ENCODE measurements at regions not wholly inside any gene's neighbourhood (a gene's known extent, or its start where the extent isn't known, plus 50 kb on each side); places are given as distances from the start of the nearest gene placed in this dataset.

DNA sequence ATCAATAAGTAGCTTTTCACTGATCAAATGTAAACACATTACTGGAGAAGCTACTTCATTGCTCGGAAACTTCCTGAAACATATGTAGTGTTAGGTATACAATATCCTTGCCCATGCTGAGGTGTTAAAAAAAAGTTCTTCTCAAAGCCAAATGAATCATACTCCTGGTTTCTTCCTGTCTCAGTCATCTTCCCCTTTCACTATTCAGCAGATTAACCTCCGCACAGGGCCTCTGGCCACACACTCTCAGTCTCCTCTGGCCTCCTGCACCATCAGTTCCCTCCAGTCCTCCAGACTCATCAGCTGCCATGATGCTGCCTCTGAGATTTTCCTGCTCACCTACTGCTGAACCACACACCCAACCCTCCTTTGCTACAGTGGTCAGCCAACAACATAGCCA is 70.5 kb upstream of the BOC start:
- H3K27ac Mint-ChIP-seq, result no peak overlapping the region
- no peaks in the 10 kb centered on the region for H3K9me3 Mint-ChIP-seq
- no peaks in the 10 kb centered on the region for H3K27me3 Mint-ChIP-seq
- no peaks in the 10 kb centered on the region for H3K4me1 Mint-ChIP-seq
- ATAC-seq (replicated peaks), result peak; percentile 85
- H3K4me3 Mint-ChIP-seq, result no peak overlapping the region
- H3K36me3 Mint-ChIP-seq (ENCODE audit: low read depth), result no peaks in the 10 kb centered on the region

- no peaks in the 10 kb centered on the region for H3K27me3 Mint-ChIP-seq
- no peaks in the 10 kb centered on the region for H3K36me3 Mint-ChIP-seq (ENCODE audit: low read depth)
- ATAC-seq (replicated peaks), result no peak
- no peak overlapping the region for H3K4me3 Mint-ChIP-seq
- H3K27ac Mint-ChIP-seq, result no peak overlapping the region
- H3K4me1 Mint-ChIP-seq, result no peaks in the 10 kb centered on the region
- H3K9me3 Mint-ChIP-seq, result no peaks in the 10 kb centered on the region
Observed at GRCh38 chr3:113141543-113141942, 69.8 kb upstream of the BOC start.

- H3K4me1 Mint-ChIP-seq, result no peaks in the 10 kb centered on the region
- no peak for ATAC-seq (replicated peaks)
- no peaks in the 10 kb centered on the region for H3K27me3 Mint-ChIP-seq
- no peak overlapping the region for H3K4me3 Mint-ChIP-seq
- H3K27ac Mint-ChIP-seq, result no peak overlapping the region
- no peaks in the 10 kb centered on the region for H3K36me3 Mint-ChIP-seq (ENCODE audit: low read depth)
- no peaks in the 10 kb centered on the region for H3K9me3 Mint-ChIP-seq
Observed at GRCh38 chr3:113142476-113142875, 68.9 kb upstream of the BOC start.

- Mint-ChIP-seq H3K4me1 (no peaks in the 10 kb centered on the region), H3K9me3 (no peaks in the 10 kb centered on the region), H3K36me3 (ENCODE audit: low read depth) (no peaks in the 10 kb centered on the region), H3K4me3 (no peak overlapping the region), H3K27ac (no peak overlapping the region), H3K27me3 (no peaks in the 10 kb centered on the region)
- no peak for ATAC-seq (replicated peaks)
Observed at GRCh38 chr3:113143353-113143752, 68.0 kb upstream of the BOC start.

GRCh38 chr3:113147681-113148261 is 63.6 kb upstream of the BOC start:
- no peak for ATAC-seq (replicated peaks)
- H3K27ac Mint-ChIP-seq, result no peak overlapping the region
- H3K4me3 Mint-ChIP-seq, result no peak overlapping the region
- H3K4me1 Mint-ChIP-seq, result no peaks in the 10 kb centered on the region
- no peaks in the 10 kb centered on the region for H3K9me3 Mint-ChIP-seq
- no peaks in the 10 kb centered on the region for H3K27me3 Mint-ChIP-seq
- no peaks in the 10 kb centered on the region for H3K36me3 Mint-ChIP-seq (ENCODE audit: low read depth)

- H3K9me3 Mint-ChIP-seq, result no peaks in the 10 kb centered on the region
- H3K36me3 Mint-ChIP-seq (ENCODE audit: low read depth), result no peaks in the 10 kb centered on the region
- no peak overlapping the region for H3K27ac Mint-ChIP-seq
- no peaks in the 10 kb centered on the region for H3K27me3 Mint-ChIP-seq
- no peak overlapping the region for H3K4me3 Mint-ChIP-seq
- no peak for ATAC-seq (replicated peaks)
- H3K4me1 Mint-ChIP-seq, result no peaks in the 10 kb centered on the region
Observed at GRCh38 chr3:113148284-113148683, 63.1 kb upstream of the BOC start.

DNA sequence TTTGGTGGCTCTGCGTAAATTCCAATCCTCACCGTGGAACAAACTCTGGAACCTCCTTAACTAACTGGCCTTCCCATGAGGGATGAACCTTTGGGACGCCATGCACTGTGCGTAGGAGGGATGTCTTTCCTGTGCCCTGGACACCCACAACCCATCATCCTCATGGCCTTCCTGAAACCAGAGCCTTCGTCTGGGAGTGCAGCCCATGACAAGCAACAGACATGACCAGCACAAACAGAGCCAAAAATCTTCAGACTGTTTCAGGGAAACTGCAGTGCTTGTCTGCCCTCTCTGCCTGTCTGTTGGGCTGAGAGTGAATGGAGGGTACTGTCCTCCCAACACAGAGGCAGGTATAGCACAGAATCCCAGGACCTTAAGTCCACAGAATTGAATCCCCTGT is 61.1 kb upstream of the BOC start:
- Mint-ChIP-seq H3K4me1 (no peaks in the 10 kb centered on the region), H3K27me3 (no peaks in the 10 kb centered on the region), H3K4me3 (no peak overlapping the region), H3K9me3 (no peaks in the 10 kb centered on the region), H3K27ac (no peak overlapping the region), H3K36me3 (ENCODE audit: low read depth) (no peaks in the 10 kb centered on the region)
- no peak for ATAC-seq (replicated peaks)

- no peaks in the 10 kb centered on the region for H3K36me3 Mint-ChIP-seq (ENCODE audit: low read depth)
- no peaks in the 10 kb centered on the region for H3K9me3 Mint-ChIP-seq
- H3K27ac Mint-ChIP-seq, result no peak overlapping the region
- H3K27me3 Mint-ChIP-seq, result no peaks in the 10 kb centered on the region
- H3K4me3 Mint-ChIP-seq, result no peak overlapping the region
- no peaks in the 10 kb centered on the region for H3K4me1 Mint-ChIP-seq
- ATAC-seq (replicated peaks), result no peak
Observed at GRCh38 chr3:113151461-113152031, 59.8 kb upstream of the BOC start.

DNA sequence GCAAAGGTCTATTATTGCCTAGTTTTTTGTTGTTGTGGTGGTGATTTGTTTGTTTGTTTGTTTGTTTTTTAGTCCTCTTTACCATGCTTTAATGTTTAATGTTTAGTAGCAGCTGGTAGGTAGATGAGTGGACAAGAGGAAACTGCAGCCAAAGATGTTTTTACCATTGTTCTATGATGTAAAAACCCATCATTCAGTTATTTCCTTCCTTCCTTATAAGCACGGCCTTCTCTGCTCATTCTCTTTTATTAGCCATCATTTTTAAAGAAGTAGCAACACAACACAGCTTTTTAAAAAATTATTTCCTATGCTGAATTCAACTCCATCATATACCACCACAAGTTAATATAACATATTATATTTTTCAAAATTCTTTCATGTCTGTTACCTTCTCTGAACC is 58.5 kb upstream of the BOC start:
- Mint-ChIP-seq H3K4me1 (no peaks in the 10 kb centered on the region), H3K27ac (no peak overlapping the region), H3K36me3 (ENCODE audit: low read depth) (no peaks in the 10 kb centered on the region), H3K9me3 (no peaks in the 10 kb centered on the region), H3K4me3 (no peak overlapping the region), H3K27me3 (no peaks in the 10 kb centered on the region)
- no peak for ATAC-seq (replicated peaks)

DNA sequence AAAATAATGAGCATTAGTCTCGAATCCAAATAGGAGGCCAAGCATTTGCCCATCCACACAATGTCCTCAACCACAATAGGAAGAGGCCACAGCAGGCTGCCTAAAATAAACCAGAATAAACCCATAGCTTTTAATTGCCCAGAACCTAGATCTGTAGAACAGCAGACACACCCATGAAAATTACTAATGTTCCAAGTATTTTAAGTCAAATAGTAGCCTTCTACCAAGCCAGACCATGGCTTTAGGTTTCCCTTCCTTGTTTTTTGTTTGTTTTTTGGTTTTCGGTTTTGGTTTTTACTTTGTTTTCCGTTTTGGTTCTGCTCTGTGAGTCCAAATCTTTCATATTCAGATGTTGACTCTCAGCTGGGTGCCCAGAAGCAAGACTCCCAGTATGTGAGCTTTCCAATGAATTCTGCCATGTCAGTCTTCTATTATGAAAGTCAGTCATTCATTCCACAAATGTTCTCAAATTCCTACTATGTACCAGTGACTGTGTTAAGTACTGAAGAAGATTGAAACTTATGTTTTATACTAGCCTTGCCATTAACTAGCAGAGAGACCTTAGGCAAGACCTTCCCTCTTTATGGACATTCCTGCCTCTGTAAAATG is 57.8 kb upstream of the BOC start:
- Mint-ChIP-seq H3K27me3 (no peaks in the 10 kb centered on the region), H3K36me3 (ENCODE audit: low read depth) (no peaks in the 10 kb centered on the region), H3K9me3 (no peaks in the 10 kb centered on the region), H3K4me1 (no peaks in the 10 kb centered on the region), H3K4me3 (no peak overlapping the region), H3K27ac (no peak overlapping the region)
- ATAC-seq (replicated peaks), result no peak

- Mint-ChIP-seq H3K27ac (no peak overlapping the region), H3K36me3 (ENCODE audit: low read depth) (no peaks in the 10 kb centered on the region), H3K27me3 (peaks cover 1% of the 10 kb centered on the region), H3K4me3 (no peak overlapping the region), H3K4me1 (no peaks in the 10 kb centered on the region), H3K9me3 (no peaks in the 10 kb centered on the region)
- no peak for ATAC-seq (replicated peaks)
Observed at GRCh38 chr3:113156816-113157333, 54.5 kb upstream of the BOC start.

GRCh38 chr3:113157408-113158030 is 53.8 kb upstream of the BOC start:
- no peaks in the 10 kb centered on the region for H3K4me1 Mint-ChIP-seq
- H3K27me3 Mint-ChIP-seq, result peaks cover 5% of the 10 kb centered on the region
- no peak overlapping the region for H3K4me3 Mint-ChIP-seq
- no peaks in the 10 kb centered on the region for H3K36me3 Mint-ChIP-seq (ENCODE audit: low read depth)
- no peak for ATAC-seq (replicated peaks)
- H3K9me3 Mint-ChIP-seq, result no peaks in the 10 kb centered on the region
- H3K27ac Mint-ChIP-seq, result no peak overlapping the region

DNA sequence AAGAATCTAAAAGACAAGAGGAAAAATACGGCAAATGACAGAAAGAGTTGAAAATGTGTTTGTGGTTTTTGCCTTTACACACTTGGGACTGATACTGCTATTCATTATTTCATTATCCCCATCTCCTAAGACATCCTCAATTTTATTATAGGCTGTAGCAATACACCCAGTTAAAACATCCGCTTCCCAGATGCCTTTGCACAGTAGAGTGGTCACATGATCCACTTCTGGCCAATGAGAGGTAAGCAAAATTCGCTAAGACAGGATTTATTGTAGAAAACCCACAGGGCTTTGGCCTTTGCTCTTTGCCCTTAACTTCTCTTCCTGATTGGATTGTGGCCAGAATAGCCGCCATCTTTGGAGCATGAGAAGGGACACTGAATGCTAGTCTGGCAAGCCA is 53.2 kb upstream of the BOC start:
- H3K9me3 Mint-ChIP-seq, result no peaks in the 10 kb centered on the region
- no peaks in the 10 kb centered on the region for H3K36me3 Mint-ChIP-seq (ENCODE audit: low read depth)
- no peaks in the 10 kb centered on the region for H3K4me1 Mint-ChIP-seq
- ATAC-seq (replicated peaks), result no peak
- H3K27ac Mint-ChIP-seq, result no peak overlapping the region
- no peak overlapping the region for H3K4me3 Mint-ChIP-seq
- peaks cover 9% of the 10 kb centered on the region for H3K27me3 Mint-ChIP-seq

Measured in activated T-helper 17 cell treated with anti-CD3 and anti-CD28 coated beads, Interleukin-2, amount 50 U/mL, for 72 hours (primary cell).